HepG2 (cell line): ENCODE measurements at regions not wholly inside any gene's neighbourhood (a gene's known extent, or its start where the extent isn't known, plus 50 kb on each side); places are given as distances from the start of the nearest gene placed in this dataset.

Source experiments
- EP300 ChIP-seq, 3 experiments: sonication (generic) in 1 of 3; formaldehyde crosslinking in 1 of 3; IDR thresholded peaks; 2 replicates each; pipeline versions ENCODE4 v1.5.1 to v1.6.1; 2011 to 2020; ENCODE audit warnings: low read depth in 2 of 3, low read length in 2 of 3, borderline replicate concordance in 1 of 3, improper control_type of control experiment in 1 of 3, mild to moderate bottlenecking in 1 of 3, missing genetic modification reagents in 1 of 3, moderate library complexity in 1 of 3
- SP2 ChIP-seq: sonication (generic); formaldehyde crosslinking; IDR thresholded peaks from 2 replicates; pipeline ENCODE4 v1.5.1; 2020; ENCODE audit warnings: mild to moderate bottlenecking, missing genetic modification reagents
- ZNF24 ChIP-seq: fragments of 450-650 bp; IDR thresholded peaks from 2 replicates; pipeline ENCODE4 v1.6.1; 2017; ENCODE audit warnings: antibody characterized with exemption, mild to moderate bottlenecking
- ZNF629 ChIP-seq: sonication (generic); formaldehyde crosslinking; conservative IDR thresholded peaks from 2 replicates; pipeline ENCODE4 v1.5.0; 2020; ENCODE audit warnings: missing genetic modification reagents

- no peak for TF ChIP-seq ZNF24
- TF ChIP-seq ZNF629 (CRISPR knock-in tag) = no peak
- TF ChIP-seq EP300 (IDR thresholded peaks at IDR 0.05; ENCODE audit: low read depth in 2 of 2, low read length in 2 of 2) = no peak
- TF ChIP-seq EP300 (CRISPR knock-in tag; IDR thresholded peaks at IDR 0.05; ENCODE audit: borderline replicate concordance) = no peak
- no peak for TF ChIP-seq SP2 (CRISPR knock-in tag)
These were observed 105.7 kb downstream of the TUSC7 start for GRCh38 chr3:116815321-116815720.
